ENCODE measurements at regions not wholly inside any gene's neighbourhood (a gene's known extent, or its start where the extent isn't known, plus 50 kb on each side); places are given as distances from the start of the nearest gene placed in this dataset.

GRCh38 chr7:52980129-52980528 is 55.3 kb upstream of the POM121L12 start:
- no peak for DNase-seq
- Mint-ChIP-seq H3K27me3 (ENCODE audit: low read depth) (no peaks in the 10 kb centered on the region), H3K4me3 (no peak overlapping the region), H3K4me1 (ENCODE audit: low read depth) (no peaks in the 10 kb centered on the region), H3K9me3 (peaks cover 43% of the 10 kb centered on the region), H3K36me3 (ENCODE audit: insufficient read depth) (no peaks in the 10 kb centered on the region)
- no peak for ATAC-seq

GRCh38 chr7:52973126-52973525 is 62.3 kb upstream of the POM121L12 start:
- no peaks in the 10 kb centered on the region for H3K4me1 Mint-ChIP-seq (ENCODE audit: low read depth)
- H3K4me3 Mint-ChIP-seq: no peak overlapping the region
- no peaks in the 10 kb centered on the region for H3K27me3 Mint-ChIP-seq (ENCODE audit: low read depth)
- H3K36me3 Mint-ChIP-seq (ENCODE audit: insufficient read depth): no peaks in the 10 kb centered on the region
- DNase-seq (no peak), ATAC-seq (no peak)
- peaks cover 11% of the 10 kb centered on the region for H3K9me3 Mint-ChIP-seq

- Mint-ChIP-seq H3K4me3 (no peak overlapping the region), H3K9me3 (peaks cover 21% of the 10 kb centered on the region), H3K36me3 (ENCODE audit: insufficient read depth) (no peaks in the 10 kb centered on the region), H3K27me3 (ENCODE audit: low read depth) (no peaks in the 10 kb centered on the region), H3K4me1 (ENCODE audit: low read depth) (no peaks in the 10 kb centered on the region)
- DNase-seq: no peak
- ATAC-seq: no peak
These were observed 72.9 kb upstream of the POM121L12 start for GRCh38 chr7:52962402-52963076.

GRCh38 chr7:52961084-52961483 is 74.3 kb upstream of the POM121L12 start:
- ATAC-seq: no peak
- DNase-seq: no peak
- H3K4me1 Mint-ChIP-seq (ENCODE audit: low read depth): no peaks in the 10 kb centered on the region
- no peak overlapping the region for H3K4me3 Mint-ChIP-seq
- H3K9me3 Mint-ChIP-seq: peaks cover 24% of the 10 kb centered on the region
- H3K27me3 Mint-ChIP-seq (ENCODE audit: low read depth): no peaks in the 10 kb centered on the region
- H3K36me3 Mint-ChIP-seq (ENCODE audit: insufficient read depth): no peaks in the 10 kb centered on the region

GRCh38 chr7:52959878-52960660 is 75.4 kb upstream of the POM121L12 start:
- H3K36me3 Mint-ChIP-seq (ENCODE audit: insufficient read depth): no peaks in the 10 kb centered on the region

GRCh38 chr7:52959336-52959735 is 76.1 kb upstream of the POM121L12 start:
- no peaks in the 10 kb centered on the region for H3K36me3 Mint-ChIP-seq (ENCODE audit: insufficient read depth)

More at GRCh38 chr7:52959878-52960660, 75.4 kb upstream of the POM121L12 start:
- no peaks in the 10 kb centered on the region for H3K4me1 Mint-ChIP-seq (ENCODE audit: low read depth)
- H3K9me3 Mint-ChIP-seq: peaks cover 25% of the 10 kb centered on the region
- ATAC-seq (no peak), DNase-seq (no peak)
- H3K27me3 Mint-ChIP-seq (ENCODE audit: low read depth): no peaks in the 10 kb centered on the region
- H3K4me3 Mint-ChIP-seq: no peak overlapping the region

GRCh38 chr7:52958621-52959140 is 76.8 kb upstream of the POM121L12 start:
- H3K4me3 Mint-ChIP-seq: no peak overlapping the region
- no peaks in the 10 kb centered on the region for H3K36me3 Mint-ChIP-seq (ENCODE audit: insufficient read depth)
- no peaks in the 10 kb centered on the region for H3K27me3 Mint-ChIP-seq (ENCODE audit: low read depth)
- DNase-seq (no peak), ATAC-seq (no peak)
- H3K4me1 Mint-ChIP-seq (ENCODE audit: low read depth): no peaks in the 10 kb centered on the region
- peaks cover 20% of the 10 kb centered on the region for H3K9me3 Mint-ChIP-seq

More at GRCh38 chr7:52959336-52959735, 76.1 kb upstream of the POM121L12 start:
- DNase-seq: no peak
- Mint-ChIP-seq H3K27me3 (ENCODE audit: low read depth) (no peaks in the 10 kb centered on the region), H3K9me3 (peaks cover 24% of the 10 kb centered on the region), H3K4me3 (no peak overlapping the region), H3K4me1 (ENCODE audit: low read depth) (no peaks in the 10 kb centered on the region)
- no peak for ATAC-seq

GRCh38 chr7:52956379-52956915 is 79.0 kb upstream of the POM121L12 start:
- H3K36me3 Mint-ChIP-seq (ENCODE audit: insufficient read depth): no peaks in the 10 kb centered on the region
- H3K4me1 Mint-ChIP-seq (ENCODE audit: low read depth): no peaks in the 10 kb centered on the region
- peaks cover 18% of the 10 kb centered on the region for H3K9me3 Mint-ChIP-seq
- no peak for ATAC-seq
- H3K27me3 Mint-ChIP-seq (ENCODE audit: low read depth): no peaks in the 10 kb centered on the region
- H3K4me3 Mint-ChIP-seq: no peak overlapping the region
- DNase-seq: no peak

- H3K9me3 Mint-ChIP-seq: peaks cover 18% of the 10 kb centered on the region
- H3K4me1 Mint-ChIP-seq (ENCODE audit: low read depth): no peaks in the 10 kb centered on the region
- DNase-seq (no peak), ATAC-seq (no peak)
- no peak overlapping the region for H3K4me3 Mint-ChIP-seq
- H3K36me3 Mint-ChIP-seq (ENCODE audit: insufficient read depth): no peaks in the 10 kb centered on the region
- H3K27me3 Mint-ChIP-seq (ENCODE audit: low read depth): no peaks in the 10 kb centered on the region
These were observed 79.9 kb upstream of the POM121L12 start for GRCh38 chr7:52955522-52955921.

- peaks cover 22% of the 10 kb centered on the region for H3K9me3 Mint-ChIP-seq
- DNase-seq (no peak), ATAC-seq (no peak)
- H3K4me1 Mint-ChIP-seq (ENCODE audit: low read depth): no peaks in the 10 kb centered on the region
- no peaks in the 10 kb centered on the region for H3K27me3 Mint-ChIP-seq (ENCODE audit: low read depth)
- no peaks in the 10 kb centered on the region for H3K36me3 Mint-ChIP-seq (ENCODE audit: insufficient read depth)
- H3K4me3 Mint-ChIP-seq: no peak overlapping the region
These were observed 90.5 kb upstream of the POM121L12 start for GRCh38 chr7:52944921-52945320.

GRCh38 chr7:52940481-52940880 is 95.0 kb upstream of the POM121L12 start:
- H3K4me1 Mint-ChIP-seq (ENCODE audit: low read depth): no peaks in the 10 kb centered on the region
- ATAC-seq: no peak
- peaks cover 17% of the 10 kb centered on the region for H3K9me3 Mint-ChIP-seq
- H3K27me3 Mint-ChIP-seq (ENCODE audit: low read depth): no peaks in the 10 kb centered on the region
- no peaks in the 10 kb centered on the region for H3K36me3 Mint-ChIP-seq (ENCODE audit: insufficient read depth)
- no peak overlapping the region for H3K4me3 Mint-ChIP-seq
- DNase-seq: no peak

GRCh38 chr7:52938455-52939133 is 96.8 kb upstream of the POM121L12 start:
- no peak overlapping the region for H3K4me3 Mint-ChIP-seq
- no peak for DNase-seq
- peaks cover 21% of the 10 kb centered on the region for H3K9me3 Mint-ChIP-seq
- no peak for ATAC-seq
- H3K27me3 Mint-ChIP-seq (ENCODE audit: low read depth): no peaks in the 10 kb centered on the region
- H3K36me3 Mint-ChIP-seq (ENCODE audit: insufficient read depth): no peaks in the 10 kb centered on the region
- no peaks in the 10 kb centered on the region for H3K4me1 Mint-ChIP-seq (ENCODE audit: low read depth)

- no peaks in the 10 kb centered on the region for H3K4me1 Mint-ChIP-seq (ENCODE audit: low read depth)
- DNase-seq (no peak), ATAC-seq (no peak)
- H3K27me3 Mint-ChIP-seq (ENCODE audit: low read depth): no peaks in the 10 kb centered on the region
- no peaks in the 10 kb centered on the region for H3K36me3 Mint-ChIP-seq (ENCODE audit: insufficient read depth)
- no peak overlapping the region for H3K4me3 Mint-ChIP-seq
- peaks cover 35% of the 10 kb centered on the region for H3K9me3 Mint-ChIP-seq
These were observed 98.7 kb upstream of the POM121L12 start for GRCh38 chr7:52936750-52937149.

- ATAC-seq: no peak
- no peaks in the 10 kb centered on the region for H3K36me3 Mint-ChIP-seq (ENCODE audit: insufficient read depth)
- no peak for DNase-seq
- H3K4me3 Mint-ChIP-seq: no peak overlapping the region
- H3K9me3 Mint-ChIP-seq: peaks cover 25% of the 10 kb centered on the region
- H3K27me3 Mint-ChIP-seq (ENCODE audit: low read depth): no peaks in the 10 kb centered on the region
- no peaks in the 10 kb centered on the region for H3K4me1 Mint-ChIP-seq (ENCODE audit: low read depth)
These were observed 106.8 kb upstream of the POM121L12 start for GRCh38 chr7:52928591-52928990.

All from activated T-cell treated with anti-CD3 and anti-CD28 coated beads, Interleukin-2, amount 50 U/mL, for 4 hours (primary cell).